HCT116 (cell line): ENCODE measurements at regions not wholly inside any gene's neighbourhood (a gene's known extent, or its start where the extent isn't known, plus 50 kb on each side); places are given as distances from the start of the nearest gene placed in this dataset.

Source experiments
- ATAC-seq: fragments of 200-7000 bp; cut with Tn5 transposase; 2 replicates; pipeline ENCODE4 v1.9.1; 2020; ENCODE audit warnings: mild to moderate bottlenecking, moderate library complexity
- BruUV-seq: library from RNA; stranded (reverse); fragments of 400-500 nt; replicated peaks from 2 replicates; lab custom pipeline; 2021; lab: Mats Ljungman, UMichigan
- CTCF ChIA-PET: fragments of 300-600 bp; sonication (Branson Sonifier 250); formaldehyde crosslinking; loops from one replicate; lab custom pipeline; 2021; ENCODE audit warnings: antibody characterized with exemption; lab: Charles Lee
- POLR2A ChIA-PET: fragments of 300-600, 350-600 bp; sonication (Branson Sonifier 250); formaldehyde crosslinking; loops from one replicate; lab custom pipeline; 2021; ENCODE audit warnings: antibody characterized with exemption; lab: Charles Lee
- RAD21 ChIA-PET, 2 experiments: fragments of 300-600 bp; sonication (Branson Sonifier 250); formaldehyde crosslinking; loops; one replicate each; lab custom pipeline; 2023; ENCODE audit warnings: low total read pairs in 2 of 2; ENCODE audit not compliant: uncharacterized antibody in 2 of 2, unreplicated experiment in 2 of 2, low non-redundant PET in 1 of 2; lab: Charles Lee
- DNase-seq: peaks from one replicate; pipeline ENCODE4 v3.0.0-alpha.2; 2010; ENCODE audit warnings: low read depth, low spot score
- H2AFZ ChIP-seq: fragments of 200-600 bp; shearing (Covaris generic), sonication (generic); 2 replicates; pipeline ENCODE4 v1.6.1; 2017; ENCODE audit warnings: low read depth, mixed run types, mixed read lengths, antibody characterized with exemption, low read length; ENCODE audit not compliant: poor library complexity, severe bottlenecking
- H3K27ac ChIP-seq: 2 replicates; pipeline ENCODE4 v1.5.1; 2012; ENCODE audit warnings: low read depth, low read length
- H3K27me3 ChIP-seq: fragments of 200-600 bp; sonication (generic); 2 replicates; pipeline ENCODE4 v1.6.1; 2016; ENCODE audit warnings: mixed run types, low read length, mixed read lengths; ENCODE audit not compliant: insufficient read depth
- H3K36me3 ChIP-seq, 2 experiments: fragments of 200-500 bp in 1 of 2; fragments of 200-600 bp in 1 of 2; sonication (Bioruptor generic) in 1 of 2; sonication (generic) in 1 of 2; 2 replicates each; pipeline versions ENCODE4 v1.5.1 to v1.6.1; 2014 to 2016; ENCODE audit warnings: low read length in 2 of 2, inconsistent platforms in 1 of 2, mixed read lengths in 1 of 2, mixed run types in 1 of 2; ENCODE audit not compliant: insufficient read depth in 2 of 2, control insufficient read depth in 1 of 2
- H3K4me1 ChIP-seq, 2 experiments: fragments of 200-600 bp in 1 of 2; sonication (generic) in 1 of 2; 2 replicates each; pipeline versions ENCODE4 v1.5.1 to v1.6.1; 2012 to 2017; ENCODE audit warnings: low read length in 2 of 2, inconsistent platforms in 1 of 2, mild to moderate bottlenecking in 1 of 2, mixed read lengths in 1 of 2, mixed run types in 1 of 2, moderate library complexity in 1 of 2; ENCODE audit not compliant: insufficient read depth in 2 of 2, control insufficient read depth in 1 of 2
- H3K4me2 ChIP-seq: fragments of 200-600 bp; sonication (generic); 2 replicates; pipeline ENCODE4 v1.6.1; 2017; ENCODE audit warnings: mixed run types, low read length, mixed read lengths
- H3K4me3 ChIP-seq, 2 experiments: fragments of 200-600 bp in 1 of 2; sonication (generic) in 1 of 2; replicated peaks in 1 of 2; 2 replicates each; pipeline ENCODE4 v1.5.1; 2011 to 2016; ENCODE audit warnings: low read length in 2 of 2, control low read depth in 1 of 2, low read depth in 1 of 2, mild to moderate bottlenecking in 1 of 2, mixed read lengths in 1 of 2, mixed run types in 1 of 2
- H3K79me2 ChIP-seq: fragments of 200-600 bp; sonication (generic); 2 replicates; pipeline ENCODE4 v1.6.1; 2017; ENCODE audit warnings: mild to moderate bottlenecking, mixed run types, low read length, moderate library complexity, mixed read lengths; ENCODE audit not compliant: insufficient read depth
- H3K9ac ChIP-seq: fragments of 200-600 bp; sonication (generic); 2 replicates; pipeline ENCODE4 v1.6.1; 2016; ENCODE audit warnings: low read length, mixed read lengths
- H3K9me2 ChIP-seq: fragments of 200-600 bp; sonication (generic), shearing (Covaris generic); 2 replicates; pipeline ENCODE4 v1.6.1; 2017; ENCODE audit warnings: mixed run types, mild to moderate bottlenecking, moderate library complexity; ENCODE audit not compliant: insufficient read depth
- H3K9me3 ChIP-seq, 2 experiments: fragments of 200-500 bp in 1 of 2; fragments of 200-600 bp in 1 of 2; sonication (Bioruptor generic) in 1 of 2; sonication (generic) in 1 of 2; 2 replicates each; pipeline ENCODE4 v1.6.1; 2014 to 2017; ENCODE audit warnings: low read length in 2 of 2, mixed read lengths in 2 of 2, inconsistent platforms in 1 of 2, low read depth in 1 of 2, mild to moderate bottlenecking in 1 of 2, mixed run types in 1 of 2, moderate library complexity in 1 of 2; ENCODE audit not compliant: control insufficient read depth in 1 of 2, insufficient read depth in 1 of 2
- H4K20me1 ChIP-seq: fragments of 200-600 bp; sonication (generic), shearing (Covaris generic); 2 replicates; pipeline ENCODE4 v1.6.1; 2017; ENCODE audit warnings: mixed run types, mild to moderate bottlenecking, moderate library complexity; ENCODE audit not compliant: insufficient read depth
- CBX3 ChIP-seq: IDR thresholded peaks from 2 replicates; pipeline ENCODE4 v1.6.1; 2012; ENCODE audit warnings: low read depth
- CEBPB ChIP-seq: IDR thresholded peaks from 2 replicates; pipeline ENCODE4 v1.6.1; 2012; ENCODE audit warnings: low read depth
- ELF1 ChIP-seq: IDR thresholded peaks from 2 replicates; pipeline ENCODE4 v1.6.1; 2012; ENCODE audit warnings: low read depth, borderline replicate concordance
- EZH2 ChIP-seq: fragments of 200-600 bp; sonication (generic); IDR thresholded peaks from 2 replicates; pipeline ENCODE4 v1.6.1; 2017; ENCODE audit warnings: antibody characterized with exemption, mixed run types
- EZH2phosphoT487 ChIP-seq: fragments of 200-600 bp; IDR thresholded peaks from 2 replicates; pipeline ENCODE4 v1.6.1; 2018; ENCODE audit warnings: antibody characterized with exemption, borderline replicate concordance
- FOSL1 ChIP-seq: IDR thresholded peaks from 2 replicates; pipeline ENCODE4 v1.6.1; 2012; ENCODE audit warnings: low read depth
- JUND ChIP-seq: IDR thresholded peaks from 2 replicates; pipeline ENCODE4 v1.6.1; 2012
- RAD21 ChIP-seq: IDR thresholded peaks from 2 replicates; pipeline ENCODE4 v1.6.1; 2012; ENCODE audit warnings: low read depth, mild to moderate bottlenecking
- SIN3A ChIP-seq: IDR thresholded peaks from 2 replicates; pipeline ENCODE4 v1.6.1; 2012; ENCODE audit warnings: low read depth
- SP1 ChIP-seq: IDR thresholded peaks from 2 replicates; pipeline ENCODE4 v1.6.1; 2012; ENCODE audit warnings: low read depth
- YY1 ChIP-seq: IDR thresholded peaks from 2 replicates; pipeline ENCODE4 v1.6.1; 2011; ENCODE audit warnings: low read length, low read depth, moderate library complexity, mild to moderate bottlenecking; ENCODE audit not compliant: insufficient replicate concordance; ENCODE audit errors: extremely low read depth
- intact Hi-C: fragments of 100-400 bp; cut with micrococcal nuclease; formaldehyde crosslinking; loops from 2 replicates; pipeline ENCODE4 v1.10.0; 2022
- TF ChIP-seq, protein P1 (sequence below): IDR thresholded peaks from 2 replicates; pipeline ENCODE4 v1.6.1; 2011; ENCODE audit warnings: mild to moderate bottlenecking, low read length, moderate library complexity; ENCODE audit not compliant: insufficient replicate concordance; ENCODE audit errors: extremely low read depth
- TF ChIP-seq, protein P2 (sequence below): IDR thresholded peaks from 2 replicates; pipeline ENCODE4 v1.6.1; 2012
- TF ChIP-seq, protein P3 (sequence below), 3 experiments: fragments of 200-600 bp in 1 of 3; sonication (generic) in 1 of 3; IDR thresholded peaks in 2 of 3; conservative IDR thresholded peaks in 1 of 3; 2 replicates each; pipeline ENCODE4 v1.5.1; 2012 to 2017; ENCODE audit warnings: low read depth in 2 of 3, low read length in 2 of 3, antibody characterized with exemption in 1 of 3, borderline replicate concordance in 1 of 3, control low read depth in 1 of 3, mild to moderate bottlenecking in 1 of 3, mixed read lengths in 1 of 3, mixed run types in 1 of 3, moderate library complexity in 1 of 3; ENCODE audit not compliant: insufficient read depth in 1 of 3

DNA sequence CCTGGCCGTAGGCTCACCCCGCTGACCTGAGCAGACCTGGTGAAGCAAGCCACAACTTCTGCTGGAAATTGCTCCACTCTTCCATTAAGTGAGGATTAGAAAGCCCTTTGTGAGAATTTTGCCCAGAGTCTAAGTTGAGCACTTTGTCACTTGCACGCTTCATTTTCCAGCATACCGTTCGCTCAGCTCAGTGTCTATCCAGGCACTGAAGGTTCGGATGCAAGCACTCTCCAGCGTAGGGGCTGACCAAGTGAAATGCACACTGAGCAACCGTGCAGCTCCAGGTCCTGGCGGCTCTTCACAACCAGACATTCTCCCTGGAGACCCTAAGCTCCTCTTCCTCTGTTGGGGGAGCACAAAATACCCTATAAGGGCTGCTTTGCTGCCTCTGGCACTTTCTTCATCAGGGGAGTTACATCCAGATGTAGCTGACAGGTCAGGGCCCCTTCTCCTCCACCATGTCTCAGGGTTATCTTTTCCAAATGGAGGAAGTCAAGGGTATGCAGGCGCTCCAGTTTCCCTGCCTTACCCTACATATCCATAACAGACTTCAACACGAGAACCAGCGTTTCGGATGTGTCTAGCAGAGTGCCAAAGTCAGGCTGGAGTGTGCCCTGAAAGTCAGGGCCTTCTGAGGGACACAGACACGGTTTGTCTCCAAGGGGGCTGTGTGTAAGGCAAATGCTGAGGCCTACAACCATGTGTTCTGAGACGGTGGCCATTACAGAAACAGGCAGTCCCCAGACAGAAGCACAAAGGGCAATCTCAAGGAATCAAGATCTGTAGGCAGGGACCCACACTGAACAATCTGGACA, 146.7 kb upstream of the AFDN start:
- H3K27ac ChIP-seq = no peak overlapping the region
- H2AFZ ChIP-seq = no peak overlapping the region
- H3K4me1 ChIP-seq = peaks cover 10 to 37% of the 10 kb centered on the region in 2 experiments
- no peaks in the 10 kb centered on the region for H3K36me3 ChIP-seq
- TF ChIP-seq, protein P1, sequence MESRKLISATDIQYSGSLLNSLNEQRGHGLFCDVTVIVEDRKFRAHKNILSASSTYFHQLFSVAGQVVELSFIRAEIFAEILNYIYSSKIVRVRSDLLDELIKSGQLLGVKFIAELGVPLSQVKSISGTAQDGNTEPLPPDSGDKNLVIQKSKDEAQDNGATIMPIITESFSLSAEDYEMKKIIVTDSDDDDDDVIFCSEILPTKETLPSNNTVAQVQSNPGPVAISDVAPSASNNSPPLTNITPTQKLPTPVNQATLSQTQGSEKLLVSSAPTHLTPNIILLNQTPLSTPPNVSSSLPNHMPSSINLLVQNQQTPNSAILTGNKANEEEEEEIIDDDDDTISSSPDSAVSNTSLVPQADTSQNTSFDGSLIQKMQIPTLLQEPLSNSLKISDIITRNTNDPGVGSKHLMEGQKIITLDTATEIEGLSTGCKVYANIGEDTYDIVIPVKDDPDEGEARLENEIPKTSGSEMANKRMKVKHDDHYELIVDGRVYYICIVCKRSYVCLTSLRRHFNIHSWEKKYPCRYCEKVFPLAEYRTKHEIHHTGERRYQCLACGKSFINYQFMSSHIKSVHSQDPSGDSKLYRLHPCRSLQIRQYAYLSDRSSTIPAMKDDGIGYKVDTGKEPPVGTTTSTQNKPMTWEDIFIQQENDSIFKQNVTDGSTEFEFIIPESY = no peak
- TF ChIP-seq EZH2 = no peak
- TF ChIP-seq RAD21 = no peak
- no peak for TF ChIP-seq CBX3
- TF ChIP-seq EZH2phosphoT487 = no peak
- H3K4me3 ChIP-seq = no peak overlapping the region
- ATAC-seq (no peak), DNase-seq (no peak)
- no TSS peak for BruUV-seq
- H3K9me2 ChIP-seq = no peaks in the 10 kb centered on the region
- H3K4me2 ChIP-seq = no peak overlapping the region
- H3K79me2 ChIP-seq = no peaks in the 10 kb centered on the region
- intact Hi-C loops = no loop called here
- RAD21 ChIA-PET = no interaction called here
- H3K9ac ChIP-seq = no peak overlapping the region
- POLR2A ChIA-PET = no interaction called here
- CTCF ChIA-PET = no interaction called here
- no peaks in the 10 kb centered on the region for H3K9me3 ChIP-seq
- H3K27me3 ChIP-seq = no peaks in the 10 kb centered on the region
- H4K20me1 ChIP-seq = no peaks in the 10 kb centered on the region

DNA sequence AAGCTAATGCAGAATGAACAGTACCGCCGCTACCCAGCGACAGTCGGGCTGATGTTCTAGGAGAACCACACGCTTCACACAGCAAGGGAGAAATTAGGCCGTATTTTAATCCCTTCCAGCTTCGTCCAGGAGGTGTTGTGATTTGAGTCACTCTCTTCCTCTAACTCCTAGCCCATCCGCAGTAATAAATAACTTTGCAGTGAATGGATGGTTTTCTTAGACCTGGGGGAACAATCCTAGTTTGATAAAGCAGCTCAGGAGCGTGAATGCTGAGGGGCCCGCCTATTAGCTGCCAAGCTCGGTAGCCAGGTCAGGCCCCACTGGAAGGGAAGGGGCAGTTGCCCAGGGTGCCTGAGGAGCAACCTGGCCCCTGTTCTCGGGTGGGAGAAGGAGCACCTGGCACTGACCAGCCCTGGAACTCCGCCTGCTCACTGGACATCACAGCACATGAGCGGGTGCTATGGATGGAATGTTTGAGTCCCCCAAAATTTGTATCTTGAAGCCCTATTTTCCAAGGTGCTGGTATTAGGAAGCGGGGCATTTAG, 146.0 kb upstream of the AFDN start:
- no peak for ATAC-seq
- Histone ChIP-seq H3K27me3 (no peaks in the 10 kb centered on the region), H3K9ac (no peak overlapping the region), H3K4me1 (peaks cover 10 to 37% of the 10 kb centered on the region in 2 experiments), H3K27ac (no peak overlapping the region), H3K36me3 (no peaks in the 10 kb centered on the region), H3K79me2 (no peaks in the 10 kb centered on the region), H2AFZ (no peak overlapping the region), H3K4me2 (no peak overlapping the region), H3K9me3 (no peaks in the 10 kb centered on the region), H4K20me1 (no peaks in the 10 kb centered on the region), H3K9me2 (no peaks in the 10 kb centered on the region), H3K4me3 (no peak overlapping the region)
- POLR2A ChIA-PET = no interaction called here
- no peak for TF ChIP-seq EZH2
- no peak for TF ChIP-seq JUND
- TF ChIP-seq CEBPB = no peak
- no peak for TF ChIP-seq SIN3A
- TF ChIP-seq CBX3 = no peak
- TF ChIP-seq, protein P2, sequence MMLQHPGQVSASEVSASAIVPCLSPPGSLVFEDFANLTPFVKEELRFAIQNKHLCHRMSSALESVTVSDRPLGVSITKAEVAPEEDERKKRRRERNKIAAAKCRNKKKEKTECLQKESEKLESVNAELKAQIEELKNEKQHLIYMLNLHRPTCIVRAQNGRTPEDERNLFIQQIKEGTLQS = no peak
- no peak for TF ChIP-seq YY1
- TF ChIP-seq, protein P3, sequence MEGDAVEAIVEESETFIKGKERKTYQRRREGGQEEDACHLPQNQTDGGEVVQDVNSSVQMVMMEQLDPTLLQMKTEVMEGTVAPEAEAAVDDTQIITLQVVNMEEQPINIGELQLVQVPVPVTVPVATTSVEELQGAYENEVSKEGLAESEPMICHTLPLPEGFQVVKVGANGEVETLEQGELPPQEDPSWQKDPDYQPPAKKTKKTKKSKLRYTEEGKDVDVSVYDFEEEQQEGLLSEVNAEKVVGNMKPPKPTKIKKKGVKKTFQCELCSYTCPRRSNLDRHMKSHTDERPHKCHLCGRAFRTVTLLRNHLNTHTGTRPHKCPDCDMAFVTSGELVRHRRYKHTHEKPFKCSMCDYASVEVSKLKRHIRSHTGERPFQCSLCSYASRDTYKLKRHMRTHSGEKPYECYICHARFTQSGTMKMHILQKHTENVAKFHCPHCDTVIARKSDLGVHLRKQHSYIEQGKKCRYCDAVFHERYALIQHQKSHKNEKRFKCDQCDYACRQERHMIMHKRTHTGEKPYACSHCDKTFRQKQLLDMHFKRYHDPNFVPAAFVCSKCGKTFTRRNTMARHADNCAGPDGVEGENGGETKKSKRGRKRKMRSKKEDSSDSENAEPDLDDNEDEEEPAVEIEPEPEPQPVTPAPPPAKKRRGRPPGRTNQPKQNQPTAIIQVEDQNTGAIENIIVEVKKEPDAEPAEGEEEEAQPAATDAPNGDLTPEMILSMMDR (IDR thresholded peaks at IDR 0.05 in 2 of 3, conservative IDR thresholded peaks at IDR 0.05 in 1 of 3; ENCODE audit: borderline replicate concordance in 1 of 3, insufficient read depth in 1 of 3, low read depth in 2 of 3, low read length in 2 of 3) = no peak
- TF ChIP-seq FOSL1 = no peak
- no peak for TF ChIP-seq EZH2phosphoT487
- TF ChIP-seq SP1 = no peak
- no peak for TF ChIP-seq ELF1
- CTCF ChIA-PET = no interaction called here
- no TSS peak for BruUV-seq
- DNase-seq = no peak
- RAD21 ChIA-PET = no interaction called here
- intact Hi-C loops = no loop called here
